Osteocyte (in vitro differentiated cells): ENCODE measurements at regions not wholly inside any gene's neighbourhood (a gene's known extent, or its start where the extent isn't known, plus 50 kb on each side); places are given as distances from the start of the nearest gene placed in this dataset.

ENCODE experiments used
- DNase-seq: peaks from one replicate; pipeline ENCODE4 v3.0.0; 2021; ENCODE audit warnings: mixed read lengths; ENCODE audit not compliant: unreplicated experiment; ENCODE audit errors: extremely low spot score
- H3K27ac Mint-ChIP-seq: one replicate; pipeline ENCODE4 v1.8.0; 2021; ENCODE audit warnings: mild to moderate bottlenecking, mixed read lengths; ENCODE audit not compliant: unreplicated experiment
- H3K27me3 Mint-ChIP-seq: one replicate; pipeline ENCODE4 v1.8.0; 2021; ENCODE audit warnings: mixed read lengths; ENCODE audit not compliant: unreplicated experiment
- H3K36me3 Mint-ChIP-seq: one replicate; pipeline ENCODE4 v1.8.0; 2021; ENCODE audit warnings: mixed read lengths; ENCODE audit not compliant: unreplicated experiment
- H3K4me1 Mint-ChIP-seq: one replicate; pipeline ENCODE4 v1.8.0; 2021; ENCODE audit warnings: mixed read lengths; ENCODE audit not compliant: unreplicated experiment
- H3K4me3 Mint-ChIP-seq: one replicate; pipeline ENCODE4 v1.8.0; 2021; ENCODE audit warnings: mild to moderate bottlenecking, moderate library complexity, mixed read lengths; ENCODE audit not compliant: unreplicated experiment
- H3K9me3 Mint-ChIP-seq: one replicate; pipeline ENCODE4 v1.8.0; 2021; ENCODE audit warnings: mixed read lengths; ENCODE audit not compliant: unreplicated experiment
- TF ChIP-seq, protein P1 (sequence below): fragments of 200-600 bp; sonication (generic); IDR thresholded peaks from 2 replicates; pipeline ENCODE4 v1.5.0; 2021; ENCODE audit warnings: antibody characterized with exemption, mild to moderate bottlenecking, moderate library complexity

DNA sequence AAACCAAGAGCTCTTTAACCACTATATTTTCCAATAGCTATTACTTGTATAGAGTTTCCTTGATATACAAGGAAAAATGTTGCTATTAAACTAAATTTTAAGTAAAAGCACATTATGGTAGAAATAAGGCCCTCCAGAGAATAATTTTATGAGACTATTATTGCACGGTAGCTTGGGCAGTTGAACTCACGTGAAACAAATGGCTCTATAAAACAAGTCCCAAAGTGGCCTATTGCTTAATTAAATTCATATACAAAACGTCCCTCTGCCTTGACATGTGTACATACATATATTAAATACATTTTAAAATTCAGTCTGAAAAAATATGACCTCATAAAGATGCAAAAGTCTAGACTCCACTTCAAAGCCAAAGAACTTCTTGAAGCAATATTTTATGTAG is 582.2 kb downstream of the CENPC start:
- Mint-ChIP-seq H3K27me3 (no peaks in the 10 kb centered on the region), H3K4me1 (no peaks in the 10 kb centered on the region), H3K27ac (no peak overlapping the region), H3K4me3 (no peak overlapping the region), H3K36me3 (no peaks in the 10 kb centered on the region), H3K9me3 (no peaks in the 10 kb centered on the region)
- no peak for DNase-seq
- TF ChIP-seq, protein P1, sequence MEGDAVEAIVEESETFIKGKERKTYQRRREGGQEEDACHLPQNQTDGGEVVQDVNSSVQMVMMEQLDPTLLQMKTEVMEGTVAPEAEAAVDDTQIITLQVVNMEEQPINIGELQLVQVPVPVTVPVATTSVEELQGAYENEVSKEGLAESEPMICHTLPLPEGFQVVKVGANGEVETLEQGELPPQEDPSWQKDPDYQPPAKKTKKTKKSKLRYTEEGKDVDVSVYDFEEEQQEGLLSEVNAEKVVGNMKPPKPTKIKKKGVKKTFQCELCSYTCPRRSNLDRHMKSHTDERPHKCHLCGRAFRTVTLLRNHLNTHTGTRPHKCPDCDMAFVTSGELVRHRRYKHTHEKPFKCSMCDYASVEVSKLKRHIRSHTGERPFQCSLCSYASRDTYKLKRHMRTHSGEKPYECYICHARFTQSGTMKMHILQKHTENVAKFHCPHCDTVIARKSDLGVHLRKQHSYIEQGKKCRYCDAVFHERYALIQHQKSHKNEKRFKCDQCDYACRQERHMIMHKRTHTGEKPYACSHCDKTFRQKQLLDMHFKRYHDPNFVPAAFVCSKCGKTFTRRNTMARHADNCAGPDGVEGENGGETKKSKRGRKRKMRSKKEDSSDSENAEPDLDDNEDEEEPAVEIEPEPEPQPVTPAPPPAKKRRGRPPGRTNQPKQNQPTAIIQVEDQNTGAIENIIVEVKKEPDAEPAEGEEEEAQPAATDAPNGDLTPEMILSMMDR, result no peak

DNA sequence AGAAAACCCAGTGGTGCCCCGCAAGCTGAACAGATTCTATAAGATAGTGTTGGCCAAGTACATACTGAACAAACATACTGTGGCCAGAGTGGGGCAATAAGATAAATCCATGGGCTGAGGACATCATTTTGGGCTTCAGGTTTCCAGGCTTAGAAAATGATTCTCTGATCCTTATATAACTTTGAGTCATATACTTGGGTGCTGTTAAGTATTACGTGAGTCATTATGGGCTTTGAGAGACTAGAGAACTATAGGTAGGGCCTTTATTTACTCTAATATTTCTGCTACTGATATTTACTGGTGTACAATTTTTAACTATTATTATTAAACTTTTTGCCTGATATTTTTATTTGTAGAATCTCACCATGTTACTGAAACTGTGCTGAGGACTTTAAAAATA is 586.1 kb downstream of the CENPC start:
- Mint-ChIP-seq H3K27me3 (no peaks in the 10 kb centered on the region), H3K36me3 (no peaks in the 10 kb centered on the region), H3K4me3 (no peak overlapping the region), H3K9me3 (no peaks in the 10 kb centered on the region), H3K27ac (no peak overlapping the region), H3K4me1 (no peaks in the 10 kb centered on the region)
- TF ChIP-seq, protein P1, result no peak
- no peak for DNase-seq

DNA sequence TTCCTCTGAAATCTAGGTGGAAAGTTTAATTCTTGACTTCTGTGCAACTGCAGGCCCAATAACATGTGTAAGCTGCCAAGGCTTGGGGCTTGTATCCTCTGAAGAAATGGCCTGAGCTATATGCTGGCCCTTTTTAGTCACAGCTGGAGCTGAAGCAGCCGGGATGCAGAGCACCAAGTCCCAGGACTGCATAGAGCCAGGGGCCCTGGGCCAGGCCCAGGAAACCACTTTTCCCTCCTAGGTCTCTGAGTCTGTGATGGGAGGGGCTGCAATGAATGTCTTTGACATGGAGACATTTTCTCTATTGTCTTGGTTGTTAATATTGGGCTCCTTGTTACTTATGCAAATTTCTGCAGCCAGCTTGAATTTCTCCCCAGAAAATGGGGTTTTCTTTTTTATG is 588.5 kb downstream of the CENPC start:
- no peak for DNase-seq
- no peaks in the 10 kb centered on the region for H3K36me3 Mint-ChIP-seq
- no peaks in the 10 kb centered on the region for H3K9me3 Mint-ChIP-seq
- H3K4me3 Mint-ChIP-seq, result no peak overlapping the region
- no peaks in the 10 kb centered on the region for H3K4me1 Mint-ChIP-seq
- no peak overlapping the region for H3K27ac Mint-ChIP-seq
- no peaks in the 10 kb centered on the region for H3K27me3 Mint-ChIP-seq
- TF ChIP-seq, protein P1, result no peak

DNA sequence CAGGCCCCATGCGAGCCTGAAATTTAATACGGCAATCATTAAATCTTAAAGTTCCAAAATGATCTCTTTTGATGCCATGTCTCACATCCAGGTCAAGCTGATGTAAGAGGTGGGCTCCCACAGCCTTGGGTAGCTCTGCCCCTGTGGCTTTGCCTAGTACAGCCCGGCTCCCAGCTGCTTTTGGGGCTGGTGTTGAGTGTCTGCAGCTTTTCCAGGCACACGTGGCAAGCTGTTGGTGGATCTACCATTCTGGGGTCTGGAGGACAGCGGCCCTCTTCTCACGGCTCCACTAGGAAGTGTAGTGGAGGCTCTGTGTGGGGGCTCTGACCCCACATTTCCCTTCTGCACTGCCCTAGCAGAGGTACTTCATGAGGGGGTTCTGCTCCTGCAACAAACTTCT is 588.9 kb downstream of the CENPC start:
- H3K36me3 Mint-ChIP-seq, result no peaks in the 10 kb centered on the region
- no peaks in the 10 kb centered on the region for H3K27me3 Mint-ChIP-seq
- DNase-seq, result no peak
- TF ChIP-seq, protein P1, result no peak
- H3K4me1 Mint-ChIP-seq, result no peaks in the 10 kb centered on the region
- no peak overlapping the region for H3K27ac Mint-ChIP-seq
- H3K4me3 Mint-ChIP-seq, result no peak overlapping the region
- H3K9me3 Mint-ChIP-seq, result no peaks in the 10 kb centered on the region

GRCh38 chr4:66955784-66956183 is 589.5 kb downstream of the CENPC start:
- H3K27ac Mint-ChIP-seq, result no peak overlapping the region
- TF ChIP-seq, protein P1, result no peak
- H3K36me3 Mint-ChIP-seq, result no peaks in the 10 kb centered on the region
- H3K4me1 Mint-ChIP-seq, result no peaks in the 10 kb centered on the region
- H3K4me3 Mint-ChIP-seq, result no peak overlapping the region
- no peaks in the 10 kb centered on the region for H3K27me3 Mint-ChIP-seq
- DNase-seq, result no peak
- no peaks in the 10 kb centered on the region for H3K9me3 Mint-ChIP-seq
